Activated T-helper 9 cell treated with anti-CD3 and anti-CD28 coated beads, Interleukin-2, amount 50 U/mL, for 16 hours (primary cell): ENCODE measurements at regions not wholly inside any gene's neighbourhood (a gene's known extent, or its start where the extent isn't known, plus 50 kb on each side); places are given as distances from the start of the nearest gene placed in this dataset.
"Not testable (repeated sequence)": the region's sequence is repeated elsewhere in the genome, so short reads cannot be mapped to it uniquely, and the experiment has no call there.

Experiments used
- DNase-seq: peaks from one replicate; pipeline ENCODE4 v3.0.0-alpha.2; 2020; ENCODE audit warnings: low read depth

DNA sequence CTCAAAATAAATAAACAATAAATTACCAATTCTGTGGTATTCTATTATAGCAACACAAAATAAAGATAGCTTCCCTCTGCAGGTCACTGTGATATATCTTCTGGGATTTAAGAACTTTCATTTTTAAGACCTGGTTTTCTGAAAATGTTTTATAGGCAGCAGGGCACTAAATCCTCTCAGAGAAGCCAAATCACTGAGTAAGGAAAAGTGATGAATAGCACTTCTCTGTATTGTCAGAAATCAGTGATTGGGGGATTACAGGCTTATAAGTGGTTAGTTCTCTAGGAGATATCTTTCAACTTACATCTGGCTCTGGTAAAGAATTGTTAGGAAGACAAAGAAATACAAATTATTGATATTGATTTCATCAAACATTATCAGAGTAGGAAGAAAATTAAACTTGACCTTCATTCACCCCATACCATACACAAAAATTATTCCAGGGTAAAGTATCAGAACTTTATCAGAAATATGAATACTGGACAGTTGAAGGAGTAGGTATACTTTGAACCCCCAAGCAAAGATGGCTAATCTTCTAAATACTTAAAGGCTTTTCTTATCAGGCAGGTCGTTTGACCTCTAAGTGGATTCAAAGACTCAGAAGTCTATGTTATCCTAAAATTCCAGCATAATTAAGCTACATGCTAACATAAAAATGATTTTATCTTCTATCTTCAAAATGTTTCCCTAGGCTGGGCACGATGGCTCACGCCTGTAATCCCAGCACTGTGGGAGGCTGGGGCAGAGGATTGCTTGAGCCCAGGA lies 81.6 kb upstream of the USP9X start:
- no peak for DNase-seq

DNA sequence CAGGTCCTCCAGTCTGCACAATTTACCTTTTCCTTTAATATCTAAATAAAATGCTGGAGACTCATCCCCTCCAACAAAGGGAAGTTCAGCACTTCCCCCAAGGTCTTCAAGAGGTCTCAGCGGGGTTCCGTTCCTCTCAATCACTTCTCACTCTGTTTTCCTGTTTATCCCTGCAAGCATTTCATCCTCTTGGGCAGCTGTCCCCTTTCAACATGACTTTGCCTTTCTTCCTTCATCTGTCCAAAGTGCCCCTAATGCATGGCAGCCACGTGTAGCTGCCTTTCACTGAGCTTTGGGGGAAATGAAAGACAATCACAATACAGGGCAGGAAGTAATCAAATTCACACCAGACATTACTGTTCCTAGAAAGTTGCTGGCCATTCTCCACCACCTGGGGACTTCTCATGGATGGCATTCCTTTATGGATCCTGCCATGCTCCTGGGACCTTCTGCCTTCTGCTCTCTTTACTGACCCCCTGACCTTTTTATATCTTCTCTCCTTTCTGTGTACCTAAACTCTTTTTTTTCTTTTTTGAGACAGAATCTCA lies 79.7 kb upstream of the USP9X start:
- DNase-seq: no peak

DNA sequence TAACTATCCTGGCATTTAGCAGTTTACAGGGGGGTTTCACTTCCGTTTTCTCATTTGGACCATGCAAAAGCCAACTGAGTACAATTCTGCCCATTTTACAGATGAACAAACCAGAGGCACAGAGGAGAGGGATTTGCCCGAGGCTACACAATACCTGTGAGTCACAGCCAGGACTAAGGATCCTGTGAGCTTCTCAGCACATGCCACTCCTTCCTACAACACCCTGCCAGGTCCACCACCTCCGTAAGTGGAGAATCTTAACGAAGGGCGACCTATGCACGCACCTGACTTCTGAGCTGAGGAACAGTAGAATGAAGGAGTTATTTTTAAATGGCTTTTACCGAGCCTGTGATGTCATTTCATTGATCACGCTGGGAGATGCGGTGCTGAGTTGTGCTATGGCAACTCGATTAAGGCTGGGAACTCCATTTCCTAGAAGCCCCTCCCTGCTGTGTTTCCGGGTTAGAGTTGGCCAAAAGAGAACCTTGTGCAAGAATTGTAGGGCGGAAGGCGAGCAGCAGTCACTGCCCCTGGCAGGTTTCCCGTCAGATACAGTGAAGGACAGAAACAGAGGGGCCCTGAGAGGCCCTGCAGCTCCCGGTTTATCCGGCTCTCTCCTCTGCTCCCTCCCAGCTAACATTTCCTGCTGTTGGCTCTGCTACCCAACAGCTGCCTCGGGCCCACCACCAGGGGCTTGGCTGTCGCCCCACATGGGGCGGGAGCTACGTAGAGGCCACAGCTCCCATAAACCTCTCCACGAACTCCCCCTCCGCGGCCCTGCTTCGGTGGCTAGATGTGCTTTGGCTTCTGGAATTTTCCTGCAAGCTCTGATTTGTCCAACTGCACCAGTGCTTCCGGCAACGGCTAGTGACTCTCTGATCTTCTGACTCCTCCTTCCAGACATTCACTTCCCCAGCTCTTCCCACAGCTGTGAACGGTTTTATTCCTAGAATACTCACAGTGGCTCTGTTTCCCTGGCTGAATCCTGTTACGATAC lies 75.1 kb upstream of the USP9X start:
- DNase-seq: peak; percentile 6

DNA sequence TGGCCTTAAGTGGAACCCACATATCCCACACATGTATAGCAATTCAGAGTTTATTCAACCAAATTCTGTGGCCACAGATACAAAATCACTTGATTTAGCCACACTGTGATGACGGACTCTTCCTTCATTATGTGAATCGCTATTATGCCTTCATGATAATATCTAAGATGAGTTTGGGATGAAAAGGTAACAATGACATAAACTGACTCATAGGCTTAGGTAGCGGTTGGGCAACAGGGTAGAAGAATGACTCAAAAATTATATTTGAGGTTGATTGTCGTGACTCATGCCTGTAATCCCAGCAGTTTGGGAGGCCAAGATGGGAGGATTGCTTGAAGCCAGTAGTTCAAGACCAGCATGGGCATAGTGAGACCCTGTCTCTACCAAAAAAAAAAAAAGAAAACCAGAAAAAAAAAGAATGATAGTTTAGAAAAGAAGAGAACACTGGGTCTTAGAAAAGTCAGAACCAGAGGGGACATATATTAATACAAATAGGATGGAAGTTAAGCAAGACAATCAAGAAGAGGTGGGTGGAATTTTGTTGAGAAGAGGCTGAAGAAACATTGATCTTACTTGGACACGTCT lies 70.4 kb upstream of the USP9X start:
- no peak for DNase-seq

DNA sequence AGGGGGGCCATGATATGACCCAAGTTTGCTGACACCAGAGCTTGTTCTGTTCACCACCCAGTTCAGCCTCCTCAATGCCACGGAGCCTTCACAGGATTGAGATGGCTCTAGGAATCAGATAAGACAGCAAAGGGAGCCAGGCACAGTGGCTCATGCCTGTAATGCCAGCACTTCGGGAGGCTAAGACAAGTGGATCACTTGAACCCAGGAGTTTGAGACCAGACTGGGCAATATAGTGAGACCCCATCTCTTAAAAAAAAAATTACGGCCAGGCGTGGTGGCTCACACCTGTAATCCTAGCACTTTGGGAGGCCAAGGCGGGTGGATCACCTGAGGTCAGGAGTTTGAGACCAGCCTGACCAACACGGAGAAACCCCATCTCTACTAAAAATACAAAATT lies 67.5 kb upstream of the USP9X start:
- not testable (repeated sequence) for DNase-seq

DNA sequence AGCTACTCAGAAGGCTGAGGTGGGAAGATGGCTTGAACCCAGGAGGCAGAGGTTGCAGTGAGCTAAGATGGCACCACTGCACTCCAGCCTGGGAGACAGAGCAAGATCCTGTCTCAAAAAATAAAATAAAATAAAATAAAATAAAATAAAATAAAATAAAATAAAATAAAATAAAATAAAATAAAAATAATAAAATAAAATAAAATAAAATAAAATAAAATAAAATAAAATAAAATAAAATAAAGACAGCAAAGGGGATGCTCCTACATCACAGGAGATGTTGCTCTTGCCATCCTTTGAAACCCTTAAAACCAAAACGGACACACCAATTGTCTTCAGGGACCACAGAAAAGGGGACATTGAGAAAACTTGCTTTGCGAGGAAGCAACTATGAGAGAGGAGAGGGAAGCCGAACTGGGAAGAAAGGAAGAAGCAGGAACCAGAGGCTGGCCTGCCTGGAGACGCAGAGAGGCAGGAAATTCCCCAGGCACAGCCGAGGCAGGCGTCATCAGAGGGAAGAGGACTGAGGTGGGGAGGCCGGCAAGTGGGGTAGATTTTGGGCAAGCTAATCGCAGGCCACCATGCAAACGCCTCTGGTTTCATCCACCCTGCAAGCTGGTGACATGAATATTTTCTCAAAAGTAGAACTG lies 66.7 kb upstream of the USP9X start:
- not testable (repeated sequence) for DNase-seq

DNA sequence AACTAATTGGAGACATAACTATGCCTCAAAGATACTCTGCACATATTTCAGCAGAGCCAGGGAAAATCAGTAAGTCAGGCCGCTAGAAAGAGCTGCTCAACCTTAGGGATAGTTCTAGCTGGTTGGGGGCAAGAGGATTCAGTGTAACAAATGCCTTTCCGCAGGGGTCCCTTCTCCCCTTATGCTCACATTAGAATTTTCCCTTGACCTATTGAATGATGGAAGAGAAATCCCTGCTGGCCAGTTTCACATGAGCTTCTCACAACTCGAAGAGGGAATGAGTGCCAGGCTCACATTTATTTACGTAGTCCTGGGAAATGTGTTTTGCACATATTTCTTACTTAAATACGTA lies 66.2 kb upstream of the USP9X start:
- no peak for DNase-seq

DNA sequence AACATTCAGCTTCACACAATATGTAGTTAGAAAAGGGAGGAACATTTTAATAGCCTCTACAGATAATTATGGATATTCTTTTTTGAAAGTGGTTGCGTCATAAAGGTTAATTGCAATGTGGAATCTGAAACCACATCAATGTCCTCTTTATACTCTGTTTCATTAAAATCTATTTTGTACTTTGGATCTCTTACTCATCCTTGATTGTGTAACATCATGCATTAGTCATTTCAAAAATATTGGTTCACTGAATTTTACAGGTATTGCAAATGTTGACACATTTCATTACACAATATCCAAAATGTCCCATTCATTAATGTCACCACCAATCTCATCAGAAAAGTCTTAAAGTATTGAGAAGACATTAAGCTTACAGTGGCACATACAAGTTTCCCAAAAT lies 62.7 kb upstream of the USP9X start:
- no peak for DNase-seq

DNA sequence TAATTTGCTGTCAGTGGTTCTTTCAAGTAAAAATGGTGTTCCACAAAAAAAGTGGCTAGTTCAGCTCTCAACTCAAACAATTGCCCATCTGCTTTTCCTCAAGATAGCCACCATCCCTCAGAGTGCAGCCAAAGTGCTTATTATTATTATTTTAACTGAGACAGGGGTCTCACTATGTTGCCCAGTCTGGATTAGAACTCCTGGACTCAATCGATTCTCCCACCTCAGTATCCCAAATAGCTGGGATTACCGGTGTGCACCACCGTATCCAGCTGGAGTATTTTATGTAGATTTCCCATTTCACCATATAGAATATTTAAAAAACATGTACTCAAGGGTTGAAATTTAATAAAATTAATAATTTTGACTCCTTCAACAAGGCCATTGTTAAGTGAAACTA lies 62.1 kb upstream of the USP9X start:
- DNase-seq: no peak

DNA sequence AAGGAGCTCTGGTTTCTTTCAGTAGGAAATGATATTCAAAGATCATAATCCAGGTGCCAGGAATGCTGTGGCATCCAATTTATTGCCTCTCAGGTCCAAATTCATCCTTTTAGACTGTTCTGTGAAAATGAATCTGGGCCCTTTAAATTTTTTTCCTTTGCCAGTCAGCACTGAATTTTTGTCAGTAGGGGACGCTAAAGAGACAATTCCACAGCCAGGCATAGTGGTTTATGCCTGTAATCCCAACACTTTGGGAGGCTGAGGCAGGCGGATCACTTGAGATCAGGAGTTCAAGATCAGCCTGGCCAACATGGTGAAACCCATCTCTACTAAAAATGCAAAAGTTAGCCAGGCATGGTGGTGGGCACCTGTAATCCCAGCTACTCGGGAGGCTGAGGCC lies 60.9 kb upstream of the USP9X start:
- DNase-seq: not testable (repeated sequence)

DNA sequence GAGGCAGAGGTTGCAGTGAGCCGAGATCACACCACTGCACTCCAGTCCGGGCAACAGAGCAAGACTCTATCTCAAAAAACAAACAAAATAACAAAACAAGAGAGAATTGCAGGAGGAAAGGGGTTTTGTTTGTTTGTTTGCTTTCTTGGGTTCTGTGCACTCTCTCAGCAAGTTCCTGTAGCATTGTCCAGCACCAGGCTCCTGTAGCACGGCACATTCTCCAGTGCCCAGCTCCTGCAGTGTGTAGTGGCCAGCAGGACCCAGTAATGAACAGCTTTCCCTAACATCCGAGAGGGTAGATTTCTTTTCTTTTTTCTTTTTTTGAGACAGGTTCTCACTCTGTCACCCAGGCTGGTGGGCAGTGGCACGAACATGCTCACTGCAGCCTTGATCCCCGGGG lies 60.5 kb upstream of the USP9X start:
- no peak for DNase-seq

DNA sequence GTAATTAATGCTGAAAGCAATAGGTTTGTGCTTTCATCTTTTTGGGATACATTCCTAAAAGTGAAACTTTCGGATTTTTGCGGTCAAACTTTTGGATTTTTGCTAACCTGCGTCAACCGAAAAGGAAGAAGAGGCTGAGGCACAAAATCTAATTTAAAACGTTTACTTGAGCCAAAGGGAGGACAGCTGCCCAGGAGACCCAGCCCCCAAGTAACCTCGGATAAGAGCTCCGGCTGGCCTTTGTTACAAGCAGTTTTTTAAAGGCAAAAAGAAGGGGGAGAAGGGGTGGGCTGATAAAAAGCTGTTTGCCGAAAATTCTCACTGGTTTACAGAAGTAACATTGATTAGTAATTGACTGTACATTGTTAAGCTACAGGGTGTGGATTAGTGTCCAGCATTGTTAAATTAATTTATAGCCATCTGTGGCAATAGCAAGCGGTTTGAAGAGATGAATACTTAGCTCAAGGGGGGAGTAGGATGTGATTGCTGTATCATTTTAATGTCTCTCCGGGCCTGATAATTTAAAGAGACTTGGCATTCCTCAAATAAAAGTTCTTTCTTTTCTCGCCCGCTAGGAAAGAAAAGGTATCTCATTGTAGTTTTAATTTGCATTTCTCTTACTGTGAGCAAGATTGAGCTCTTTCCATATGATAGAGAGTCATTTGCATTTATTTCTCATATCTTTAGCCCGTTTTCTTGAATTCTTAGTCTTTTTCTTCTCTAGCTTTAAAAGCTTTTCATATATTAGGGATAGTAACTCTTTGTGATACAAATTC lies 59.1 kb upstream of the USP9X start:
- DNase-seq: no peak

DNA sequence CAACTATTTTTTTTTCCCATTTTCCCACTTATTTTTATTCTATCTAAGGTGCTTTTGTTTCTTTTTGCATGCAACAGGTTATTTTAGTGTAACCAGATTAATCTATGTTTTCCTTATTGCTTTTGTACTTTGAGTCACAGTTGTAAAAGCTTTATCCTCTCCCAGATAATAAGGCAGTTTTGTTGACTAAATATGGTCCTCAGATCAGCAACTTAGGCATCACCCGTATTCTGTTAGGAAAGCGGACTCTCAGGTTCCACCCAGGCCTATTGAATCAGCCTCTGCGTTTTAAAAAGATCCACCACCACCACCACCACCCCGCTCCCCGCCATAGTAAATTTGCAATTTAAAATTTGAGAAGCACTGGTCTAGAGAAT lies 58.6 kb upstream of the USP9X start:
- DNase-seq: no peak

DNA sequence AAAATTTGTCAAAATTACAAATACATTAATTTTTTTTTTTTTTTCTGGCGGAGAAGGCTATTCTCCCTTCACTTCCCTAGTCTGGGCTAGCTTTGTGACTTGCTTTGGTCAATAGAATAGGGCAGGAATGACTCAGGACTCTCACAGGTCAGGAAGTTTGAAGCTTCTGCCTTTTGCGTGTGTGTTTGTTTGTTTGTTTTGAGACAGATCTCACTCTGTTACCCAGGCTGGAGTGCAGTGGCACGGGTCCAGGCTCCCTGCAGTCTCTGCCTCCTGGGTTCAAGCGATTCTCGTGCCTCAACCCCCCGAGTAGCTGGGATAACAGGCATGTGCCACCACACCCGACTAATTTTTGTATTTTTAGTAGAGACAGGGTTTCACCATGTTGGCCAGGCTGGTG lies 55.9 kb upstream of the USP9X start:
- no peak for DNase-seq

DNA sequence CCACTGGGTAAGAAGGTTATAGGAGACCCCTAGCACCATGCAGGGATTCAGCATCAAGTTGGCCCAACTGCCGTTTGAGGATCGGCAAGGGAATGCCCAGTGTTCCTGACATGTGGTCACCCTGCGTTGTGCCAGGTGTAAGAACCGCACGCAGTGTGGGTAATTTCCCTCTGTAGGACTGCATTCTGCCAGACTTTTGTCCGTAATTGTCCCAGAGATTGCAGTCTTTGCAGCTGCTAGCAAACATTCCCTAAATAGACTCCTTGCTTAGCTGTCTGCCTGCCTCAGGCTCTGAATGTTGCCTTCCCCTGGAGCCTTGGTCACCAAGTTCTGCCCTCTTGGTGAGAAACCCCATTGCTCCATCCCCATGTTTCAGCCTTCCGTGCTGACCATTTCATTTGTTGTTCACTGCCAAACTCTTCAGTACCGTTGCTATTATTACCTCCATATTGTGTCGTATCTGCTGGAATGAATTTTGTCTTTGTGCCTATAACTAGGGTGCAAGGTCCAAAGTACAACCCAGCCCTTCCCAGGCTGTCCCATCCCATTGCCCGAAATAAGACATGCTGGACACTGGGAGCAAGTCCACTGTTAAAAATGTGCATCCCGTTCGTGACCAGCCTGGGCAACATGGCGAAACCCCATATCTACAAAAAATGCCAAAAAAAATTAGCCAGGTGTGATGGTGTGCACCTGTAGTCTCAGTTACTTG lies 53.8 kb upstream of the USP9X start:
- no peak for DNase-seq

DNA sequence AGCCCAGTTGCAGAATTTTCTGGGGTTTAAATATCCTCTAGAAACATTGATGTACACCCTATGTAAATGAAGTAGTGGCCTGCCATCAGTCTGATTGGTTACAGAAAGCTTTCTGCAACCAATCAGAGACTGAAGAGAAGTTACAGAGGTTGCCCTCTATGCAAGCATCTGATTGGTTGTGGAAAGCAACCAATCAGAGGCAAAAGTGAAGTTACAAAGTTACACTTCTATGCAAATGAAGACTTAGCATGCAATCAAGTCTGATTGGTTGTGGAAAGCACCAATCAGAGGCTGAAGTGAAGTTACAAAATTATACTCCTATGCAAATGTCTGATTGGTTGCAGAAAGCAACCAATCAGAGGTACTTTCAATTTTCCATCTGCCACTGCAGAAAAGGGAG lies 51.9 kb upstream of the USP9X start:
- no peak for DNase-seq

DNA sequence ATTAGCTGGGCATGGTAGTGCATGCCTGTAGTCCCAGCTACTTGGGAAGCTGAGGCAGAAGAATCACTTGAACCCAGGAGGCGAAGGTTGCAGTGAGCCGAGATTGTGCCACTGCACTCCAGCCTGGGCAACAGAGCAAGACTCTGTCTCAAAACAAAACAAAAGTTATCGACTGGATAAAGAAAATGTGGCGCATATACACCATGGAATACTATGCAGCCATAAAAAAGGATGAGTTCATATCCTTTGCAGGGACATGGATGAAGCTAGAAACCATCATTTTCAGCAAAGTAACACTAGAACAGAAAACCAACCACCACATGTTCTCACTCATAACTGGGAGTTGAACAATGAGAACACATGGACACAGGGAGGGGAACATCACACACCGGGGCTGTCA lies 50.3 kb upstream of the USP9X start:
- not testable (repeated sequence) for DNase-seq
